Stimulated activated CD8-positive, alpha-beta memory T cell treated with anti-CD3 and anti-CD28 coated beads, Interleukin-4, amount 100 ng/mL, for 24 hours (primary cell): ENCODE measurements at regions not wholly inside any gene's neighbourhood (a gene's known extent, or its start where the extent isn't known, plus 50 kb on each side); places are given as distances from the start of the nearest gene placed in this dataset.

Experiments
- DNase-seq: peaks from one replicate; pipeline ENCODE4 v3.0.0-alpha.2; 2020; ENCODE audit warnings: low read depth

GRCh38 chr22:49136041-49136815, 691.4 kb downstream of the BRD1 start:
- no peak for DNase-seq

- no peak for DNase-seq
These were observed 693.6 kb downstream of the BRD1 start for GRCh38 chr22:49134076-49134475.

- DNase-seq = no peak
These were observed 694.1 kb downstream of the BRD1 start for GRCh38 chr22:49133541-49133940.

- no peak for DNase-seq
These were observed 695.7 kb downstream of the BRD1 start for GRCh38 chr22:49132009-49132408.

GRCh38 chr22:49129736-49130135, 697.9 kb downstream of the BRD1 start:
- no peak for DNase-seq

- DNase-seq = no peak
These were observed 698.8 kb downstream of the BRD1 start for GRCh38 chr22:49128874-49129273.

- DNase-seq = no peak
These were observed 703.1 kb downstream of the BRD1 start for GRCh38 chr22:49124608-49125007.

- no peak for DNase-seq
These were observed 704.0 kb downstream of the BRD1 start for GRCh38 chr22:49123621-49124192.

- no peak for DNase-seq
These were observed 708.1 kb downstream of the BRD1 start for GRCh38 chr22:49119551-49119952.

- no peak for DNase-seq
These were observed 709.6 kb downstream of the BRD1 start for GRCh38 chr22:49118065-49118464.

GRCh38 chr22:49117486-49117885, 710.2 kb downstream of the BRD1 start:
- no peak for DNase-seq

GRCh38 chr22:49116486-49117120, 711.1 kb downstream of the BRD1 start:
- no peak for DNase-seq

GRCh38 chr22:49116021-49116420, 711.7 kb downstream of the BRD1 start:
- DNase-seq = no peak

- DNase-seq = no peak
These were observed 712.5 kb downstream of the BRD1 start for GRCh38 chr22:49115197-49115596.

- no peak for DNase-seq
These were observed 713.9 kb downstream of the BRD1 start for GRCh38 chr22:49113758-49114157.

GRCh38 chr22:49112661-49113626, 714.7 kb downstream of the BRD1 start:
- no peak for DNase-seq

GRCh38 chr22:49112176-49112575, 715.5 kb downstream of the BRD1 start:
- DNase-seq = no peak

- DNase-seq = no peak
These were observed 716.6 kb downstream of the BRD1 start for GRCh38 chr22:49111085-49111484.

GRCh38 chr22:49108636-49109315, 718.9 kb downstream of the BRD1 start:
- DNase-seq = no peak

- no peak for DNase-seq
These were observed 719.6 kb downstream of the BRD1 start for GRCh38 chr22:49107961-49108530.

- DNase-seq = no peak
These were observed 720.1 kb downstream of the BRD1 start for GRCh38 chr22:49107561-49107960.
